Retinal pigment epithelial cell (primary cell): ENCODE measurements at regions not wholly inside any gene's neighbourhood (a gene's known extent, or its start where the extent isn't known, plus 50 kb on each side); places are given as distances from the start of the nearest gene placed in this dataset.
A peak's percentile ranks its signal among the peaks of the same experiment; 100 is the strongest.
"Not testable (repeated sequence)": the region's sequence is repeated elsewhere in the genome, so short reads cannot be mapped to it uniquely, and the experiment has no call there.

Source experiments
- DNase-seq: peaks from one replicate; pipeline ENCODE4 v3.0.0-alpha.2; 2010; ENCODE audit warnings: low read depth
- H3K4me3 ChIP-seq: 2 replicates; pipeline ENCODE4 v1.5.1; 2011; ENCODE audit warnings: mild to moderate bottlenecking, low read length, control low read depth, moderate library complexity
- TF ChIP-seq, protein P1 (sequence below): conservative IDR thresholded peaks from 2 replicates; pipeline ENCODE4 v1.5.1; 2011; ENCODE audit warnings: low read depth, low read length, control low read depth, inconsistent platforms

DNA sequence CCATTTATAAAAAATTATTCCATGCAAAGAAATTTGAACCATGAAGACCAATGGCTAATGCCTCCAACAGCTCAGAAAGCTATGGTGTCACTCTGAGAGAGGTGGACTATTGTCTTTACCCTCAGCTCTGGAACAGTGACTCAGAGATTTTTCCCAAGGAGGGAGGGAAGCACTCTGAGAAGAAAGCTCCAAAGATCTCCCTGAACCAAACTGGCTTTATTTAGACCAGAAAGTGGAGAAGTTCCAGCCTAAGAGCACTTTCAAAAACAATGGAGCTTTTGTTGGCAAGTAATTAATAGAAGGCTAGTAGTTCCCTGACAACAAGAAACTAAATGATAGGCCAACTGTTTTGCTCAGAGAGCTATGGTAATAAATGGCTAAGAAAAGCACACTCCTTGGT is 599.9 kb upstream of the MDGA2 start:
- TF ChIP-seq, protein P1, sequence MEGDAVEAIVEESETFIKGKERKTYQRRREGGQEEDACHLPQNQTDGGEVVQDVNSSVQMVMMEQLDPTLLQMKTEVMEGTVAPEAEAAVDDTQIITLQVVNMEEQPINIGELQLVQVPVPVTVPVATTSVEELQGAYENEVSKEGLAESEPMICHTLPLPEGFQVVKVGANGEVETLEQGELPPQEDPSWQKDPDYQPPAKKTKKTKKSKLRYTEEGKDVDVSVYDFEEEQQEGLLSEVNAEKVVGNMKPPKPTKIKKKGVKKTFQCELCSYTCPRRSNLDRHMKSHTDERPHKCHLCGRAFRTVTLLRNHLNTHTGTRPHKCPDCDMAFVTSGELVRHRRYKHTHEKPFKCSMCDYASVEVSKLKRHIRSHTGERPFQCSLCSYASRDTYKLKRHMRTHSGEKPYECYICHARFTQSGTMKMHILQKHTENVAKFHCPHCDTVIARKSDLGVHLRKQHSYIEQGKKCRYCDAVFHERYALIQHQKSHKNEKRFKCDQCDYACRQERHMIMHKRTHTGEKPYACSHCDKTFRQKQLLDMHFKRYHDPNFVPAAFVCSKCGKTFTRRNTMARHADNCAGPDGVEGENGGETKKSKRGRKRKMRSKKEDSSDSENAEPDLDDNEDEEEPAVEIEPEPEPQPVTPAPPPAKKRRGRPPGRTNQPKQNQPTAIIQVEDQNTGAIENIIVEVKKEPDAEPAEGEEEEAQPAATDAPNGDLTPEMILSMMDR, result no peak
- peak; percentile 16 for DNase-seq
- no peak overlapping the region for H3K4me3 ChIP-seq

- TF ChIP-seq, protein P1, result no peak
- no peak overlapping the region for H3K4me3 ChIP-seq
- no peak for DNase-seq
These were observed 599.4 kb upstream of the MDGA2 start for GRCh38 chr14:48274826-48275225.

- not testable (repeated sequence) for DNase-seq, H3K4me3 ChIP-seq
These were observed 592.5 kb upstream of the MDGA2 start for GRCh38 chr14:48267926-48268325.

DNA sequence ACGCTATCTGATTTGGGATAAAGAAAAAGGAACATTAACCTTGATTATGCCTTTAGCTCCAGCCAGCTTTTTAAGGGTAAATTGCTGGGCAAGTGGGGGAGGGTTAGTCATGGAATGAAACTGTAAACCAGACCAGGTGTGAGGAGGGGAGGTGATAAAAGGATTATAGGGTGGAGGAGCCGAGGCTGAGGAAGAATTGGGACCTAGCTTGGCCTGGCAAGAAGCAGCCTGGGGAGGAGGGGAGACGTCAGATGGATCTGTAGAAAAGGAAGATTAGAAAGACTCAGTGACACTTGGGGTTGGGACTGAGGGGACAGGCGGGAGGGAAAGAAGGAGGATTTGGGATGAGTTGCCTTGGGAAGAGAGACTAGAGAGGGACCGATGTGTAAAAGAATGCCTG is 590.8 kb upstream of the MDGA2 start:
- not testable (repeated sequence) for H3K4me3 ChIP-seq, DNase-seq

GRCh38 chr14:48261436-48261835 is 586.0 kb upstream of the MDGA2 start:
- DNase-seq, result no peak
- H3K4me3 ChIP-seq, result no peak overlapping the region
- TF ChIP-seq, protein P1, result no peak

DNA sequence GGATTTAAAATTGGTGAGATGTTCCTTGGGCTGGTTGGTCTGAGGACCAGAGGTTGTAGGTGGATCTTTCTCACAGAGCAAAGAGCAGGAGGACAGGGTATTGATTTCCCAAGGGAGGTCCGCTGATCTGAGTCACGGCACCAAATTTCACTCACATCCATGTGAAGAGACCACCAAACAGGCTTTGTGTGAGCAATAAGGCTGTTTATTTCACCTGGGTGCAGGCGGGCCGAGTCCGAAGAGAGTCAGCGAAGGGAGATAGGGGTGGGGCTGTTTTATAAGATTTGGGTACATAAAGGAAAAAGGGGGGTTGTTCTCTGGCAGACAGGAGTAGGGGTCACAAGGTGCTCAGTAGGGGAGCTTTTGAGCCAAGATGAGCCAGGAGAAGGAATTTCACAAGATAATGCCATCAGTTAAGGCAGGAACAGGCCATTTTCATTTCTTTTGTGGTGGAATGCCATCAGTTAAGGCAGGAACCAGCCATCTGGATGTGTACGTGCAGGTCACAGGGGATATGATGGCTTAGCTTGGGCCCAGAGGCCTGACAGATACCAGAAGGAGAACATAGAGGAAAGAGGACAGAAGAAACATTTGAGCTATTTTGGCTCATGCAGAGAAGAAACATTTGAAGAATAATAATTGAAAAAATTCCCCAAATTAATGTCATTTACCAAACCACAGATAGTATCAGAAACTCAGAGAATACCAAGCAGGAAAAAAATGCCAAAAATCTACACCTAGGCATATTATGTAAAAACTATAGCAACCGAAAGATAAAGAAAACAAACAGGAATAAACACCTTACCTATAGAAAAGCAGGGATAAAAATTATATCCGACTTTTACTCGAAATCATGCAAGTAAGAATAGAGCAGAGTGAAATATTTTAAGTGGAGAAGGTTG is 585.2 kb upstream of the MDGA2 start:
- not testable (repeated sequence) for H3K4me3 ChIP-seq, DNase-seq

- not testable (repeated sequence) for DNase-seq, H3K4me3 ChIP-seq
These were observed 584.5 kb upstream of the MDGA2 start for GRCh38 chr14:48259876-48260275.

- not testable (repeated sequence) for H3K4me3 ChIP-seq, DNase-seq
These were observed 583.8 kb upstream of the MDGA2 start for GRCh38 chr14:48259232-48259631.

DNA sequence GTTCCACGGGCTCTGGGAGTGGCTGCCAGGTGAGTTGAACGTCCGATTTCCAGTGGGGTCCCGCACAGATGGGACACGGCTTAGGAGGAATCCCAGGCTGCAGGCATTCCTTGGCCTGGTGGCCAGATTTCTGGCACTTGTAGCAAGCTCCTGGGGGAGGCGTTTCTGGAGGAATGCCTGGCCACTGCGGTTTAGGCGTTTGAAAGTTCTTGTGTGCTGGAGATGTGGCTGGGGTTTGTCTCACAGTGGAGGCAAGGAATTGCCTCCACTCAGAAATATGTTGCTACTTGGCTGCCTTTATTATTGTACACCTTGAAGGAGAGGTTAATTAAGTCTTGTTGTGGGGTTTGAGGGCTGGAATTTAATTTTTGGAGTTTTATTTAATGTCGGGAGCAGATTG is 583.3 kb upstream of the MDGA2 start:
- DNase-seq, H3K4me3 ChIP-seq: not testable (repeated sequence)

- DNase-seq, result no peak
- no peak overlapping the region for H3K4me3 ChIP-seq
- TF ChIP-seq, protein P1, result no peak
These were observed 577.6 kb upstream of the MDGA2 start for GRCh38 chr14:48253020-48253419.
